CD4-positive, alpha-beta T cell (primary cell): ENCODE measurements at regions not wholly inside any gene's neighbourhood (a gene's known extent, or its start where the extent isn't known, plus 50 kb on each side); places are given as distances from the start of the nearest gene placed in this dataset.

Experiments used
- ATAC-seq: fragments of 200-7000 bp; cut with Tn5 transposase; one replicate; pipeline ENCODE4 v1.10.0; 2022; ENCODE audit warnings: mild to moderate bottlenecking; ENCODE audit not compliant: poor library complexity
- CTCF ChIA-PET: fragments of 350-600 bp; sonication (Branson Sonifier 250); formaldehyde crosslinking; loops from one replicate; lab custom pipeline; 2021; ENCODE audit warnings: antibody characterized with exemption, inconsistent platforms; lab: Charles Lee
- POLR2A ChIA-PET: fragments of 350-600 bp; sonication (Branson Sonifier 250); formaldehyde crosslinking; loops from one replicate; lab custom pipeline; 2021; ENCODE audit warnings: antibody characterized with exemption, inconsistent platforms; lab: Charles Lee
- DNase-seq, 14 experiments: peaks; one replicate each; pipeline ENCODE4 v3.0.0-alpha.2; 2013 to 2020; ENCODE audit warnings: mixed read lengths in 2 of 14
- H3K27ac ChIP-seq, 2 donors: one replicate each; pipeline versions ENCODE4 v1.5.1 to v1.7.0; 2013; ENCODE audit warnings: low read length in 2 of 2, low read depth in 1 of 2, mild to moderate bottlenecking in 1 of 2
- H3K27me3 ChIP-seq, 2 experiments: 1 replicate in 1 of 2; 2 replicates in 1 of 2; pipeline versions ENCODE4 v1.6.1 to v1.7.0; 2013; ENCODE audit warnings: low read length in 2 of 2, control low read depth in 1 of 2, mild to moderate bottlenecking in 1 of 2, moderate library complexity in 1 of 2; ENCODE audit not compliant: insufficient read depth in 2 of 2, control insufficient read depth in 1 of 2
- H3K36me3 ChIP-seq: one replicate; pipeline ENCODE4 v1.6.1; 2013; ENCODE audit warnings: low read length, control low read depth; ENCODE audit not compliant: insufficient read depth
- H3K4me1 ChIP-seq: one replicate; pipeline ENCODE4 v1.6.1; 2013; ENCODE audit warnings: low read length, control low read depth; ENCODE audit not compliant: insufficient read depth
- H3K4me3 ChIP-seq: one replicate; pipeline ENCODE4 v1.5.1; 2013; ENCODE audit warnings: mild to moderate bottlenecking, low read length, moderate library complexity
- H3K9me3 ChIP-seq, 2 experiments: 1 replicate in 1 of 2; 2 replicates in 1 of 2; pipeline versions ENCODE4 v1.6.1 to v1.7.0; 2013; ENCODE audit warnings: low read length in 2 of 2, mild to moderate bottlenecking in 2 of 2, control low read depth in 1 of 2, moderate library complexity in 1 of 2; ENCODE audit not compliant: control insufficient read depth in 1 of 2, insufficient read depth in 1 of 2
- H3K27ac Mint-ChIP-seq: one replicate; pipeline ENCODE4 v1.8.0; 2020; ENCODE audit warnings: mixed read lengths
- H3K27me3 Mint-ChIP-seq: one replicate; pipeline ENCODE4 v1.8.0; 2021; ENCODE audit warnings: mixed read lengths
- H3K36me3 Mint-ChIP-seq: one replicate; pipeline ENCODE4 v1.8.0; 2021; ENCODE audit warnings: low read depth, mixed read lengths
- H3K4me1 Mint-ChIP-seq: one replicate; pipeline ENCODE4 v1.8.0; 2021; ENCODE audit warnings: low read depth, mixed read lengths
- H3K4me3 Mint-ChIP-seq: one replicate; pipeline ENCODE4 v1.8.0; 2020; ENCODE audit warnings: mild to moderate bottlenecking, mixed read lengths
- H3K9me3 Mint-ChIP-seq: one replicate; pipeline ENCODE4 v1.8.0; 2020; ENCODE audit warnings: mixed read lengths
- intact Hi-C, 2 experiments: fragments of 100-400 bp; cut with DNase I in 1 of 2; cut with micrococcal nuclease in 1 of 2; formaldehyde crosslinking; loops; one replicate each; pipeline versions ENCODE4 v1.15.1 to v1.9.0; 2023 to 2025; cut with DNase I, micrococcal nuclease
- TF ChIP-seq, protein P1 (sequence below): fragments of 200-600 bp; IDR thresholded peaks from one replicate; pipeline ENCODE4 v1.8.0; 2022; ENCODE audit warnings: antibody characterized with exemption, mild to moderate bottlenecking

- Mint-ChIP-seq H3K4me1 (peaks cover 6% of the 10 kb centered on the region), H3K27me3 (no peaks in the 10 kb centered on the region), H3K27ac (no peak overlapping the region), H3K4me3 (no peak overlapping the region), H3K9me3 (no peaks in the 10 kb centered on the region), H3K36me3 (no peaks in the 10 kb centered on the region)
- no peak overlapping the region for H3K27ac ChIP-seq
- ATAC-seq = no peak
- no peaks in the 10 kb centered on the region for H3K4me1 ChIP-seq
- POLR2A ChIA-PET = no interaction called here
- no peaks in the 10 kb centered on the region for H3K27me3 ChIP-seq
- no peak overlapping the region for H3K4me3 ChIP-seq
- peaks cover 0 to 3% of the 10 kb centered on the region in 2 experiments for H3K9me3 ChIP-seq
- CTCF ChIA-PET = no interaction called here
- intact Hi-C loops = no loop called here
- no peaks in the 10 kb centered on the region for H3K36me3 ChIP-seq
- TF ChIP-seq, protein P1, sequence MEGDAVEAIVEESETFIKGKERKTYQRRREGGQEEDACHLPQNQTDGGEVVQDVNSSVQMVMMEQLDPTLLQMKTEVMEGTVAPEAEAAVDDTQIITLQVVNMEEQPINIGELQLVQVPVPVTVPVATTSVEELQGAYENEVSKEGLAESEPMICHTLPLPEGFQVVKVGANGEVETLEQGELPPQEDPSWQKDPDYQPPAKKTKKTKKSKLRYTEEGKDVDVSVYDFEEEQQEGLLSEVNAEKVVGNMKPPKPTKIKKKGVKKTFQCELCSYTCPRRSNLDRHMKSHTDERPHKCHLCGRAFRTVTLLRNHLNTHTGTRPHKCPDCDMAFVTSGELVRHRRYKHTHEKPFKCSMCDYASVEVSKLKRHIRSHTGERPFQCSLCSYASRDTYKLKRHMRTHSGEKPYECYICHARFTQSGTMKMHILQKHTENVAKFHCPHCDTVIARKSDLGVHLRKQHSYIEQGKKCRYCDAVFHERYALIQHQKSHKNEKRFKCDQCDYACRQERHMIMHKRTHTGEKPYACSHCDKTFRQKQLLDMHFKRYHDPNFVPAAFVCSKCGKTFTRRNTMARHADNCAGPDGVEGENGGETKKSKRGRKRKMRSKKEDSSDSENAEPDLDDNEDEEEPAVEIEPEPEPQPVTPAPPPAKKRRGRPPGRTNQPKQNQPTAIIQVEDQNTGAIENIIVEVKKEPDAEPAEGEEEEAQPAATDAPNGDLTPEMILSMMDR = no peak
- no peak for DNase-seq
Observed at GRCh38 chr12:91618281-91618680, 435.7 kb upstream of the DCN start.

DNA sequence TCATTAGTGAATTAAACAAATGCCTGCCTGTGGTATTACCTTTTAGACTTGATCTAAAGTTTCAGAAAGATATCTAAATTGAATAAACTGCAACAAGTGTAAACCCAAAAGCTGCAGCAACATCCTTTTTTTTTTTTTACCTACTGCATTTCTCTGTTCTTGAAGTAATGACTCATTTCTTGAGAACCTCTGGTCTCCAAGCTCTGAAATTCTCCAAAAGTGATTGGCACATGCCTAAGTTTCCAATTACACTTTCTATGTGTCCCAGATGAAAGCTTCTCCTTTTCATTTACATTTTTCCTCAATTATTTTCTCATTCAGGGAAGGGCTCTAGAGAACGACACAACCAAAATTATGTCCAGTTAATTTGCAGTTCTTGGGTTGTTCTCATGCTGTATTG is 435.2 kb upstream of the DCN start:
- TF ChIP-seq, protein P1 = no peak
- intact Hi-C loops = no loop called here
- Histone ChIP-seq H3K4me3 (no peak overlapping the region), H3K9me3 (peaks cover 0 to 3% of the 10 kb centered on the region in 2 experiments), H3K27me3 (no peaks in the 10 kb centered on the region), H3K4me1 (no peaks in the 10 kb centered on the region), H3K36me3 (no peaks in the 10 kb centered on the region), H3K27ac (no peak overlapping the region)
- Mint-ChIP-seq H3K4me1 (peaks cover 6% of the 10 kb centered on the region), H3K27ac (no peak overlapping the region), H3K9me3 (no peaks in the 10 kb centered on the region), H3K36me3 (no peaks in the 10 kb centered on the region), H3K4me3 (no peak overlapping the region), H3K27me3 (no peaks in the 10 kb centered on the region)
- CTCF ChIA-PET = no interaction called here
- POLR2A ChIA-PET = no interaction called here
- DNase-seq (no peak), ATAC-seq (no peak)

DNA sequence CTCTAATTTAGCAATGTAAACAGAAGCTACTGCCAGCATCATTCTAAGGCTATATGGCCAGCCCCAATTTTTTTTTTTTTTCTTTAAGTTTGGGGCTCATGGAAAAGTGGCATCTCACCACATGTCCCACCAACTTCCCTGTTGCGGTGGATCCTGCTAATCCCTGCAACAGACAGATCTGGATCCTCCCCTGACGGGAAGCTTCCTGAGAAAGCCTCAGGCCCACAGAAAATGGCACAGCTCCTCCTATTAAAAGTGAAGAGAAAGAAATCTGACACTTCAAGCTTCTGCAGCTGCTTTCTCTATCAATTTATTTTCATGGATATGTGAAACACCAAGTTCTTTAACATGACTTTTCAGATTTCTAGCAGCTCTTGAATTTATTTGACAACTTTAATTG is 433.8 kb upstream of the DCN start:
- TF ChIP-seq, protein P1 = no peak
- Histone ChIP-seq H3K27me3 (no peaks in the 10 kb centered on the region), H3K4me3 (no peak overlapping the region), H3K36me3 (no peaks in the 10 kb centered on the region), H3K27ac (no peak overlapping the region), H3K4me1 (no peaks in the 10 kb centered on the region), H3K9me3 (peaks cover 0 to 3% of the 10 kb centered on the region in 2 experiments)
- no peaks in the 10 kb centered on the region for H3K27me3 Mint-ChIP-seq
- H3K4me3 Mint-ChIP-seq = no peak overlapping the region
- no peaks in the 10 kb centered on the region for H3K4me1 Mint-ChIP-seq
- ChIA-PET POLR2A (interaction anchor here (0.7 kb wide), 2 partner anchors 10 to 1816 kb away, joined by 3 read pairs; no protein-coding TSS in a partner anchor), CTCF (no interaction called here)
- no peaks in the 10 kb centered on the region for H3K36me3 Mint-ChIP-seq
- no peak for DNase-seq
- ATAC-seq = no peak
- H3K9me3 Mint-ChIP-seq = no peaks in the 10 kb centered on the region
- intact Hi-C loops = no loop called here
- no peak overlapping the region for H3K27ac Mint-ChIP-seq
